OCI-LY7 (cell line): ENCODE measurements at regions not wholly inside any gene's neighbourhood (a gene's known extent, or its start where the extent isn't known, plus 50 kb on each side); places are given as distances from the start of the nearest gene placed in this dataset.

ENCODE experiments used
- BruUV-seq: library from RNA; stranded (reverse); fragments of 400-500 nt; replicated peaks from 2 replicates; lab custom pipeline; 2021; lab: Mats Ljungman, UMichigan
- CTCF ChIA-PET: fragments of 300-600 bp; sonication (Branson Sonifier 250); formaldehyde crosslinking; loops from one replicate; lab custom pipeline; 2022; ENCODE audit warnings: antibody characterized with exemption; ENCODE audit not compliant: unreplicated experiment; lab: Charles Lee
- POLR2A ChIA-PET: fragments of 300-600 bp; sonication (Branson Sonifier 250); formaldehyde crosslinking; loops from one replicate; lab custom pipeline; 2022; ENCODE audit warnings: antibody characterized with exemption; lab: Charles Lee
- DNase-seq: peaks from one replicate; pipeline ENCODE4 v3.0.0-alpha.2; 2015; ENCODE audit warnings: low spot score
- H2AFZ ChIP-seq: fragments of 200-600 bp; sonication (generic), shearing (Covaris generic); 2 replicates; pipeline ENCODE4 v1.6.1; 2014; ENCODE audit warnings: mild to moderate bottlenecking, antibody characterized with exemption, low read length, moderate library complexity
- H3K27ac ChIP-seq: fragments of 200-600 bp; sonication (generic); 2 replicates; pipeline ENCODE4 v1.5.1; 2014; ENCODE audit warnings: mixed run types, low read depth, mild to moderate bottlenecking, moderate library complexity, low read length, inconsistent platforms; ENCODE audit not compliant: poor library complexity, severe bottlenecking
- H3K36me3 ChIP-seq: fragments of 200-600 bp; sonication (generic); 2 replicates; pipeline ENCODE4 v1.6.1; 2014; ENCODE audit warnings: mild to moderate bottlenecking, antibody characterized with exemption, low read length, moderate library complexity, mixed read lengths; ENCODE audit not compliant: insufficient read depth
- H3K4me1 ChIP-seq: fragments of 200-600 bp; sonication (generic); 2 replicates; pipeline ENCODE4 v1.5.1; 2014; ENCODE audit warnings: mild to moderate bottlenecking, low read length; ENCODE audit not compliant: insufficient read depth, poor library complexity, severe bottlenecking
- H3K4me2 ChIP-seq: fragments of 200-600 bp; sonication (generic); 2 replicates; pipeline ENCODE4 v1.6.1; 2014; ENCODE audit warnings: mild to moderate bottlenecking, low read length
- H3K4me3 ChIP-seq: fragments of 200-600 bp; sonication (generic); 2 replicates; pipeline ENCODE4 v1.5.1; 2014; ENCODE audit warnings: mild to moderate bottlenecking, low read depth, low read length; ENCODE audit not compliant: poor library complexity, severe bottlenecking
- H3K79me2 ChIP-seq: fragments of 200-600 bp; sonication (generic); 2 replicates; pipeline ENCODE4 v1.6.1; 2016; ENCODE audit warnings: low read depth, mild to moderate bottlenecking, low read length, moderate library complexity, mixed read lengths; ENCODE audit not compliant: insufficient read depth
- H3K9me2 ChIP-seq: fragments of 200-600 bp; sonication (generic); 2 replicates; pipeline ENCODE4 v1.6.1; 2016; ENCODE audit warnings: mild to moderate bottlenecking, low read length, mixed read lengths; ENCODE audit not compliant: insufficient read depth
- H3K9me3 ChIP-seq: fragments of 200-600 bp; sonication (generic); 2 replicates; pipeline ENCODE4 v1.6.1; 2014; ENCODE audit warnings: mild to moderate bottlenecking, mixed run types, low read length, mixed read lengths
- H4K20me1 ChIP-seq: fragments of 200-600 bp; sonication (generic); 2 replicates; pipeline ENCODE4 v1.6.1; 2014; ENCODE audit warnings: mild to moderate bottlenecking, antibody characterized with exemption, low read length, moderate library complexity, mixed read lengths; ENCODE audit not compliant: insufficient read depth
- CTCF ChIP-seq: fragments of 200-600 bp; sonication (generic); conservative IDR thresholded peaks from 2 replicates; pipeline ENCODE4 v1.5.1; 2014; ENCODE audit warnings: mild to moderate bottlenecking, antibody characterized with exemption, low read length, moderate library complexity, mixed read lengths
- EZH2phosphoT487 ChIP-seq: fragments of 200-600 bp; sonication (generic); IDR thresholded peaks from 2 replicates; pipeline ENCODE4 v1.6.1; 2018; ENCODE audit warnings: low read depth, borderline replicate concordance, mild to moderate bottlenecking, mixed run types, antibody characterized with exemption, low read length, moderate library complexity, mixed read lengths
- intact Hi-C: fragments of 100-400 bp; cut with micrococcal nuclease; formaldehyde crosslinking; loops from one replicate; pipeline ENCODE4 v1.10.0; 2022; ENCODE audit not compliant: unreplicated experiment

- TF ChIP-seq CTCF, result no peak
- no peak for TF ChIP-seq EZH2phosphoT487
- Histone ChIP-seq H3K36me3 (no peaks in the 10 kb centered on the region), H3K9me2 (no peaks in the 10 kb centered on the region), H3K4me2 (no peak overlapping the region), H2AFZ (no peak overlapping the region), H3K9me3 (no peaks in the 10 kb centered on the region), H3K79me2 (no peaks in the 10 kb centered on the region), H3K27ac (no peak overlapping the region), H3K4me3 (no peak overlapping the region), H4K20me1 (no peaks in the 10 kb centered on the region), H3K4me1 (no peaks in the 10 kb centered on the region)
- CTCF ChIA-PET, result no interaction called here
- no TSS peak for BruUV-seq
- intact Hi-C loops, result no loop called here
- no peak for DNase-seq
- POLR2A ChIA-PET, result no interaction called here
These were observed 770.1 kb downstream of the KCNJ18 start for GRCh38 chr17:22462461-22462860.

GRCh38 chr17:22463110-22463850, 771.0 kb downstream of the KCNJ18 start:
- POLR2A ChIA-PET, result no interaction called here
- no peak overlapping the region for H3K4me3 ChIP-seq
- intact Hi-C loops, result no loop called here

More at GRCh38 chr17:22463110-22463850, 771.0 kb downstream of the KCNJ18 start:
- no peaks in the 10 kb centered on the region for H3K79me2 ChIP-seq
- H3K9me3 ChIP-seq, result no peaks in the 10 kb centered on the region
- CTCF ChIA-PET, result no interaction called here
- TF ChIP-seq CTCF (no peak), EZH2phosphoT487 (no peak)
- DNase-seq, result no peak
- H3K9me2 ChIP-seq, result no peaks in the 10 kb centered on the region
- no peaks in the 10 kb centered on the region for H4K20me1 ChIP-seq
- no peak overlapping the region for H3K4me2 ChIP-seq
- no peak overlapping the region for H3K27ac ChIP-seq
- H2AFZ ChIP-seq, result no peak overlapping the region
- no peaks in the 10 kb centered on the region for H3K4me1 ChIP-seq
- BruUV-seq, result no TSS peak
- H3K36me3 ChIP-seq, result no peaks in the 10 kb centered on the region
